ENCODE measurements at regions not wholly inside any gene's neighbourhood (a gene's known extent, or its start where the extent isn't known, plus 50 kb on each side); places are given as distances from the start of the nearest gene placed in this dataset.

GRCh38 chr1:98441281-98441680 is 220.2 kb upstream of the SNX7 start:
- no peaks in the 10 kb centered on the region for H3K27me3 ChIP-seq (ENCODE audit: control insufficient read depth, low read length)
- H3K27ac ChIP-seq (ENCODE audit: low read depth, low read length), result no peak overlapping the region
- H3K79me2 ChIP-seq (ENCODE audit: control insufficient read depth, low read length), result no peaks in the 10 kb centered on the region
- H3K9me2 ChIP-seq (replicated peaks; ENCODE audit: control insufficient read depth, low read length), result no peaks in the 10 kb centered on the region
- H3F3A ChIP-seq (ENCODE audit: control insufficient read depth, insufficient read depth), result no peaks in the 10 kb centered on the region
- no peaks in the 10 kb centered on the region for H4K20me1 ChIP-seq (ENCODE audit: control insufficient read depth, insufficient read depth, low read depth, low read length)
- H3K4me1 ChIP-seq (ENCODE audit: control insufficient read depth, low read length), result no peaks in the 10 kb centered on the region
- H3K36me3 ChIP-seq (ENCODE audit: control insufficient read depth, low read length), result no peaks in the 10 kb centered on the region
- H3K9me3 ChIP-seq (ENCODE audit: control insufficient read depth, insufficient read depth, low read length), result no peaks in the 10 kb centered on the region
- TF ChIP-seq CTCF (IDR thresholded peaks at IDR 0.05; ENCODE audit: low read depth, low read length, poor library complexity, severe bottlenecking) (no peak), EZH2phosphoT487 (IDR thresholded peaks at IDR 0.05; ENCODE audit: borderline replicate concordance, low read length) (no peak)
- H3K4me3 ChIP-seq (ENCODE audit: low read length), result no peak overlapping the region
- H3K4me2 ChIP-seq (ENCODE audit: low read length), result no peak overlapping the region

GRCh38 chr1:98439471-98439870 is 222.1 kb upstream of the SNX7 start:
- H3K27me3 ChIP-seq (ENCODE audit: control insufficient read depth, low read length), result no peaks in the 10 kb centered on the region
- no peaks in the 10 kb centered on the region for H4K20me1 ChIP-seq (ENCODE audit: control insufficient read depth, insufficient read depth, low read depth, low read length)
- no peaks in the 10 kb centered on the region for H3K9me2 ChIP-seq (replicated peaks; ENCODE audit: control insufficient read depth, low read length)
- TF ChIP-seq EZH2phosphoT487 (IDR thresholded peaks at IDR 0.05; ENCODE audit: borderline replicate concordance, low read length), result no peak
- H3K9me3 ChIP-seq (ENCODE audit: control insufficient read depth, insufficient read depth, low read length), result no peaks in the 10 kb centered on the region
- no peaks in the 10 kb centered on the region for H3K79me2 ChIP-seq (ENCODE audit: control insufficient read depth, low read length)
- H3K4me2 ChIP-seq (ENCODE audit: low read length), result no peak overlapping the region
- no peaks in the 10 kb centered on the region for H3K36me3 ChIP-seq (ENCODE audit: control insufficient read depth, low read length)
- H3F3A ChIP-seq (ENCODE audit: control insufficient read depth, insufficient read depth), result no peaks in the 10 kb centered on the region
- no peak overlapping the region for H3K27ac ChIP-seq (ENCODE audit: low read depth, low read length)
- H3K4me1 ChIP-seq (ENCODE audit: control insufficient read depth, low read length), result no peaks in the 10 kb centered on the region
- no peak overlapping the region for H3K4me3 ChIP-seq (ENCODE audit: low read length)

GRCh38 chr1:98437540-98437939 is 224.0 kb upstream of the SNX7 start:
- Histone ChIP-seq H3K9me3 (ENCODE audit: control insufficient read depth, insufficient read depth, low read length) (no peaks in the 10 kb centered on the region), H4K20me1 (ENCODE audit: control insufficient read depth, insufficient read depth, low read depth, low read length) (no peaks in the 10 kb centered on the region), H3K79me2 (ENCODE audit: control insufficient read depth, low read length) (no peaks in the 10 kb centered on the region), H3K4me3 (ENCODE audit: low read length) (no peak overlapping the region), H3K27ac (ENCODE audit: low read depth, low read length) (no peak overlapping the region), H3K27me3 (ENCODE audit: control insufficient read depth, low read length) (no peaks in the 10 kb centered on the region), H3K4me1 (ENCODE audit: control insufficient read depth, low read length) (no peaks in the 10 kb centered on the region), H3K9me2 (replicated peaks; ENCODE audit: control insufficient read depth, low read length) (no peaks in the 10 kb centered on the region), H3K36me3 (ENCODE audit: control insufficient read depth, low read length) (no peaks in the 10 kb centered on the region), H3F3A (ENCODE audit: control insufficient read depth, insufficient read depth) (no peaks in the 10 kb centered on the region), H3K4me2 (ENCODE audit: low read length) (no peak overlapping the region)
- TF ChIP-seq CTCF (IDR thresholded peaks at IDR 0.05; ENCODE audit: low read depth, low read length, poor library complexity, severe bottlenecking) (no peak), EZH2phosphoT487 (IDR thresholded peaks at IDR 0.05; ENCODE audit: borderline replicate concordance, low read length) (no peak)

GRCh38 chr1:98437011-98437410 is 224.5 kb upstream of the SNX7 start:
- Histone ChIP-seq H4K20me1 (ENCODE audit: control insufficient read depth, insufficient read depth, low read depth, low read length) (no peaks in the 10 kb centered on the region), H3K9me2 (replicated peaks; ENCODE audit: control insufficient read depth, low read length) (no peaks in the 10 kb centered on the region), H3K27ac (ENCODE audit: low read depth, low read length) (no peak overlapping the region), H3K27me3 (ENCODE audit: control insufficient read depth, low read length) (no peaks in the 10 kb centered on the region), H3K4me3 (ENCODE audit: low read length) (no peak overlapping the region), H3F3A (ENCODE audit: control insufficient read depth, insufficient read depth) (no peaks in the 10 kb centered on the region), H3K36me3 (ENCODE audit: control insufficient read depth, low read length) (no peaks in the 10 kb centered on the region), H3K4me1 (ENCODE audit: control insufficient read depth, low read length) (no peaks in the 10 kb centered on the region), H3K79me2 (ENCODE audit: control insufficient read depth, low read length) (no peaks in the 10 kb centered on the region), H3K4me2 (ENCODE audit: low read length) (no peak overlapping the region), H3K9me3 (ENCODE audit: control insufficient read depth, insufficient read depth, low read length) (no peaks in the 10 kb centered on the region)
- TF ChIP-seq CTCF (IDR thresholded peaks at IDR 0.05; ENCODE audit: low read depth, low read length, poor library complexity, severe bottlenecking), result no peak
- no peak for TF ChIP-seq EZH2phosphoT487 (IDR thresholded peaks at IDR 0.05; ENCODE audit: borderline replicate concordance, low read length)

Measured in DOHH2 (cell line).